WERI-Rb-1 (cell line): ENCODE measurements at regions not wholly inside any gene's neighbourhood (a gene's known extent, or its start where the extent isn't known, plus 50 kb on each side); places are given as distances from the start of the nearest gene placed in this dataset.

Experiments used
- DNase-seq: peaks from one replicate; pipeline ENCODE4 v3.0.0-alpha.2; 2020
- H3K27ac ChIP-seq: fragments of 250-450 bp; sonication (Bioruptor Pico); 2 replicates; pipeline ENCODE4 v1.5.1; 2020; ENCODE audit warnings: mild to moderate bottlenecking, moderate library complexity
- H3K27me3 ChIP-seq: fragments of 250-450 bp; sonication (Bioruptor Pico); 2 replicates; pipeline ENCODE4 v1.5.1; 2021; ENCODE audit warnings: mild to moderate bottlenecking, low read depth, moderate library complexity; ENCODE audit not compliant: insufficient read depth, severe bottlenecking
- H3K36me3 ChIP-seq: fragments of 250-450 bp; sonication (Bioruptor Pico); 2 replicates; pipeline ENCODE4 v1.5.1; 2020; ENCODE audit warnings: mild to moderate bottlenecking, moderate library complexity
- H3K4me3 ChIP-seq: 2 replicates; pipeline ENCODE4 v1.5.1; 2011; ENCODE audit warnings: low read depth, mild to moderate bottlenecking, control low read depth, low read length
- H3K9me3 ChIP-seq: fragments of 250-450 bp; sonication (Bioruptor Pico); 2 replicates; pipeline ENCODE4 v1.5.1; 2021; ENCODE audit warnings: mild to moderate bottlenecking, moderate library complexity; ENCODE audit not compliant: severe bottlenecking
- CTCF ChIP-seq: IDR thresholded peaks from 2 replicates; pipeline ENCODE4 v1.5.1; 2011; ENCODE audit warnings: low read depth, mild to moderate bottlenecking, control low read depth, inconsistent platforms, low read length

DNA sequence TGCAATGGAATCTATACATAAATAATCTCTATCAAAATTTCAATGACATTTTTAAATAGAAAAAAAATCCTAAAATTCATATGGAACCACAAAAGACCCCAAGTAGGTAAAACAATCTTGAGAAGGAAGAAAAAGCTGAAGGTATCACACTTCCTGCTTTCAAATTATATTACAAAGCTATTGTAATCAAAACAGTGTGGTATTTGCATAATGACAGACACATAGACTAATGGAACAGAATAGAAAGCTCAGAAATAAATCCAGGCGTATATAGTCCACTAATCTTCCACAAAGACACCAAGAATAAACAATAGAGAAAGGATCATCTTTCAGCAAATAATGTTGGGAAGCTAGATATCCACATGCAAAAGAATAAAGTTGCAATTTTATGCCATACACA lies 699.8 kb upstream of the ID2 start:
- DNase-seq: no peak
- TF ChIP-seq CTCF: no peak
- Histone ChIP-seq H3K27me3 (no peaks in the 10 kb centered on the region), H3K27ac (no peak overlapping the region), H3K36me3 (no peaks in the 10 kb centered on the region), H3K4me3 (no peak overlapping the region), H3K9me3 (no peaks in the 10 kb centered on the region)

GRCh38 chr2:7983451-7983850 lies 698.4 kb upstream of the ID2 start:
- no peak overlapping the region for H3K27ac ChIP-seq
- H3K27me3 ChIP-seq: no peaks in the 10 kb centered on the region
- H3K4me3 ChIP-seq: no peak overlapping the region
- no peaks in the 10 kb centered on the region for H3K36me3 ChIP-seq
- no peaks in the 10 kb centered on the region for H3K9me3 ChIP-seq
- no peak for TF ChIP-seq CTCF
- no peak for DNase-seq

DNA sequence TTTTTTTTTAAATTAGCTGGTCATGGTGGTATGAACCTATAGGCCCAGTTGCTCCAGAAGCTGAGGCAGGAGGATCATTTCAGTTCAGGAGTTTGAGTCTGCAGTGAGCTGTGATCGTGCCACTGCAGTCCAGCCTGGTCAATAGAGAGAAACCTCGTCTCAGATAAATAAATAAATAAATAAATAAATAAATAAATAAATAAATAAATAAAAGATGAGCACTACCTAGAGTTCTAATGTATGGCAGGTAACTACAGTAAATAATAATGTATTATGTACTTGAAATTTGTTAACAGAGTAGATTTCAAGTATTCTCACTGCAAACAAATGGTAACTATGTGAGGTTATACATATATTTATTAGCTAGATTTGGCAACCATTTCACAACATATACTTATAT lies 697.9 kb upstream of the ID2 start:
- Histone ChIP-seq H3K27me3 (no peaks in the 10 kb centered on the region), H3K27ac (no peak overlapping the region), H3K4me3 (no peak overlapping the region), H3K9me3 (no peaks in the 10 kb centered on the region), H3K36me3 (no peaks in the 10 kb centered on the region)
- no peak for TF ChIP-seq CTCF
- no peak for DNase-seq

- Histone ChIP-seq H3K36me3 (no peaks in the 10 kb centered on the region), H3K4me3 (no peak overlapping the region), H3K27me3 (no peaks in the 10 kb centered on the region), H3K27ac (no peak overlapping the region), H3K9me3 (no peaks in the 10 kb centered on the region)
- TF ChIP-seq CTCF: no peak
- DNase-seq: no peak
Measured at GRCh38 chr2:7984693-7985353, 697.0 kb upstream of the ID2 start.

GRCh38 chr2:7986431-7986830 lies 695.4 kb upstream of the ID2 start:
- H3K36me3 ChIP-seq: no peaks in the 10 kb centered on the region
- TF ChIP-seq CTCF: no peak
- no peaks in the 10 kb centered on the region for H3K27me3 ChIP-seq
- H3K4me3 ChIP-seq: no peak overlapping the region
- DNase-seq: no peak
- no peak overlapping the region for H3K27ac ChIP-seq
- H3K9me3 ChIP-seq: no peaks in the 10 kb centered on the region

GRCh38 chr2:7987992-7988391 lies 693.9 kb upstream of the ID2 start:
- no peak for TF ChIP-seq CTCF
- DNase-seq: no peak

More at GRCh38 chr2:7987992-7988391, 693.9 kb upstream of the ID2 start:
- H3K9me3 ChIP-seq: no peaks in the 10 kb centered on the region
- H3K4me3 ChIP-seq: no peak overlapping the region
- H3K27me3 ChIP-seq: no peaks in the 10 kb centered on the region
- no peaks in the 10 kb centered on the region for H3K36me3 ChIP-seq
- no peak overlapping the region for H3K27ac ChIP-seq
